GM12878 (cell line): ENCODE measurements at regions not wholly inside any gene's neighbourhood (a gene's known extent, or its start where the extent isn't known, plus 50 kb on each side); places are given as distances from the start of the nearest gene placed in this dataset.

Experiments used
- ATF3 ChIP-seq: IDR thresholded peaks from 2 replicates; pipeline ENCODE4 v1.6.1; 2011; ENCODE audit warnings: low read depth, mild to moderate bottlenecking, low read length, moderate library complexity, borderline replicate concordance; ENCODE audit errors: extremely low read depth
- CHD2 ChIP-seq: IDR thresholded peaks from 2 replicates; pipeline ENCODE4 v1.6.1; 2011; ENCODE audit warnings: low read depth, low read length, improper control_type of control experiment, borderline replicate concordance
- CREB1 ChIP-seq: IDR thresholded peaks from 2 replicates; pipeline ENCODE4 v1.6.1; 2012; ENCODE audit warnings: low read depth, mild to moderate bottlenecking, inconsistent platforms
- CTCF ChIP-seq, 3 experiments: IDR thresholded peaks in 2 of 3; conservative IDR thresholded peaks in 1 of 3; 2 replicates each; pipeline ENCODE4 v1.5.1; 2011; ENCODE audit warnings: low read depth in 3 of 3, low read length in 3 of 3, mild to moderate bottlenecking in 3 of 3, control low read depth in 2 of 3, moderate library complexity in 2 of 3, inconsistent platforms in 1 of 3, mixed read lengths in 1 of 3; ENCODE audit not compliant: control insufficient read depth in 2 of 3, insufficient read depth in 1 of 3; ENCODE audit errors: extremely low read depth in 1 of 3
- EGR1 ChIP-seq, 2 experiments: IDR thresholded peaks; 1 replicate in 1 of 2; 2 replicates in 1 of 2; pipeline ENCODE4 v1.6.1; 2011 to 2012; ENCODE audit warnings: low read depth in 2 of 2, low read length in 2 of 2, borderline replicate concordance in 1 of 2, mild to moderate bottlenecking in 1 of 2, moderate library complexity in 1 of 2
- ELK1 ChIP-seq: IDR thresholded peaks from 2 replicates; pipeline ENCODE4 v1.6.1; 2012; ENCODE audit warnings: low read depth, low read length, improper control_type of control experiment
- GABPA ChIP-seq: IDR thresholded peaks from 2 replicates; pipeline ENCODE4 v1.6.1; 2014; ENCODE audit warnings: antibody characterized with exemption, low read depth, mild to moderate bottlenecking, inconsistent platforms
- KDM1A ChIP-seq: fragments of 200-600 bp; sonication (generic); IDR thresholded peaks from 2 replicates; pipeline ENCODE4 v1.6.1; 2016; ENCODE audit warnings: borderline replicate concordance
- MYC ChIP-seq: IDR thresholded peaks from 2 replicates; pipeline ENCODE4 v1.6.1; 2011; ENCODE audit warnings: mild to moderate bottlenecking, low read length, moderate library complexity, inconsistent platforms; ENCODE audit not compliant: insufficient read depth, insufficient replicate concordance, insufficient read length, severe bottlenecking
- PKNOX1 ChIP-seq: fragments of 450-650 bp; IDR thresholded peaks from 2 replicates; pipeline ENCODE4 v1.6.1; 2016; ENCODE audit warnings: mild to moderate bottlenecking
- POLR2A ChIP-seq: IDR thresholded peaks from 2 replicates; pipeline ENCODE4 v1.6.1; 2011; ENCODE audit warnings: low read depth, mild to moderate bottlenecking, low read length
- POLR2AphosphoS5 ChIP-seq: IDR thresholded peaks from 2 replicates; pipeline ENCODE4 v1.6.1; 2011; ENCODE audit warnings: mild to moderate bottlenecking, low read length, inconsistent platforms
- USF2 ChIP-seq: IDR thresholded peaks from 2 replicates; pipeline ENCODE4 v1.6.1; 2011; ENCODE audit warnings: low read depth, low read length, improper control_type of control experiment, borderline replicate concordance
- ZNF622 ChIP-seq: fragments of 450-650 bp; IDR thresholded peaks from 2 replicates; pipeline ENCODE4 v1.6.1; 2017; ENCODE audit warnings: mild to moderate bottlenecking, inconsistent platforms

- TF ChIP-seq PKNOX1 (no peak), ZNF622 (no peak), CREB1 (no peak), ELK1 (no peak), CHD2 (no peak), KDM1A (no peak), GABPA (no peak), CTCF (IDR thresholded peaks at IDR 0.05 in 2 of 3, conservative IDR thresholded peaks at IDR 0.05 in 1 of 3; ENCODE audit: control insufficient read depth in 2 of 3, extremely low read depth in 1 of 3, insufficient read depth in 1 of 3, low read depth in 3 of 3, low read length in 3 of 3) (no peak), POLR2AphosphoS5 (no peak), POLR2A (no peak), ATF3 (no peak), MYC (no peak), EGR1 (IDR thresholded peaks at IDR 0.05; ENCODE audit: borderline replicate concordance in 1 of 2, low read depth in 2 of 2, low read length in 2 of 2) (no peak), USF2 (no peak)
These were observed 545.1 kb upstream of the GJE1 start for GRCh38 chr6:141587482-141588266.
